ENCODE measurements at regions not wholly inside any gene's neighbourhood (a gene's known extent, or its start where the extent isn't known, plus 50 kb on each side); places are given as distances from the start of the nearest gene placed in this dataset.

- no peaks in the 10 kb centered on the region for H3K27me3 ChIP-seq (replicated peaks)
- in situ Hi-C loops (cut with HindIII; ENCODE audit: low pct_ligation_motif_present, low sequenced_read_pairs) = no loop called here
- H3K27ac ChIP-seq = peak overlapping the region; percentile 29
- DNase-seq = no peak
- no peak overlapping the region for H3K4me3 ChIP-seq (ENCODE audit: low read depth, low read length)
- H3K36me3 ChIP-seq (replicated peaks) = no peaks in the 10 kb centered on the region
- no peak for TF ChIP-seq CTCF (IDR thresholded peaks at IDR 0.05; ENCODE audit: low read depth, low read length, missing control alignments)
These were observed 92.4 kb upstream of the CAST start for GRCh38 chr5:96569770-96570169.

- Histone ChIP-seq H3K4me3 (ENCODE audit: low read depth, low read length) (no peak overlapping the region), H3K36me3 (replicated peaks) (no peaks in the 10 kb centered on the region), H3K27me3 (replicated peaks) (no peaks in the 10 kb centered on the region), H3K27ac (peak overlapping the region; percentile 72)
- DNase-seq = peak; percentile 96
- in situ Hi-C loops (cut with HindIII; ENCODE audit: low pct_ligation_motif_present, low sequenced_read_pairs) = no loop called here
- TF ChIP-seq CTCF (IDR thresholded peaks at IDR 0.05; ENCODE audit: low read depth, low read length, missing control alignments) = no peak
These were observed 89.2 kb upstream of the CAST start for GRCh38 chr5:96572864-96573512.

GRCh38 chr5:96573513-96573894 is 88.7 kb upstream of the CAST start:
- Histone ChIP-seq H3K27me3 (replicated peaks) (no peaks in the 10 kb centered on the region), H3K27ac (peak overlapping the region; percentile 72), H3K4me3 (ENCODE audit: low read depth, low read length) (no peak overlapping the region), H3K36me3 (replicated peaks) (no peaks in the 10 kb centered on the region)
- TF ChIP-seq CTCF (IDR thresholded peaks at IDR 0.05; ENCODE audit: low read depth, low read length, missing control alignments) = no peak
- DNase-seq = no peak
- in situ Hi-C loops (cut with HindIII; ENCODE audit: low pct_ligation_motif_present, low sequenced_read_pairs) = no loop called here

GRCh38 chr5:96576876-96577275 is 85.3 kb upstream of the CAST start:
- Histone ChIP-seq H3K27me3 (replicated peaks) (no peaks in the 10 kb centered on the region), H3K4me3 (ENCODE audit: low read depth, low read length) (no peak overlapping the region), H3K27ac (no peak overlapping the region), H3K36me3 (replicated peaks) (no peaks in the 10 kb centered on the region)
- in situ Hi-C loops (cut with HindIII; ENCODE audit: low pct_ligation_motif_present, low sequenced_read_pairs) = no loop called here
- no peak for TF ChIP-seq CTCF (IDR thresholded peaks at IDR 0.05; ENCODE audit: low read depth, low read length, missing control alignments)
- DNase-seq = no peak

- in situ Hi-C loops (cut with HindIII; ENCODE audit: low pct_ligation_motif_present, low sequenced_read_pairs) = no loop called here
These were observed 84.3 kb upstream of the CAST start for GRCh38 chr5:96577909-96578308.

More at GRCh38 chr5:96577909-96578308, 84.3 kb upstream of the CAST start:
- Histone ChIP-seq H3K27ac (peak overlapping the region; percentile 8), H3K36me3 (replicated peaks) (no peaks in the 10 kb centered on the region), H3K27me3 (replicated peaks) (no peaks in the 10 kb centered on the region), H3K4me3 (ENCODE audit: low read depth, low read length) (no peak overlapping the region)
- no peak for TF ChIP-seq CTCF (IDR thresholded peaks at IDR 0.05; ENCODE audit: low read depth, low read length, missing control alignments)
- no peak for DNase-seq

Measured in brain microvascular endothelial cell (primary cell).